HepG2 (cell line): ENCODE measurements at regions not wholly inside any gene's neighbourhood (a gene's known extent, or its start where the extent isn't known, plus 50 kb on each side); places are given as distances from the start of the nearest gene placed in this dataset.
A peak's percentile ranks its signal among the peaks of the same experiment; 100 is the strongest.

Experiments used
- ATF2 ChIP-seq: sonication (generic); formaldehyde crosslinking; IDR thresholded peaks from 2 replicates; pipeline ENCODE4 v1.4.0; 2020; ENCODE audit warnings: missing genetic modification reagents
- CREM ChIP-seq, 2 experiments: sonication (generic) in 1 of 2; formaldehyde crosslinking in 1 of 2; IDR thresholded peaks; 2 replicates each; pipeline versions ENCODE4 v1.4.0 to v1.6.1; 2016 to 2020; ENCODE audit warnings: antibody characterized with exemption in 1 of 2, mild to moderate bottlenecking in 1 of 2, missing genetic modification reagents in 1 of 2
- DBP ChIP-seq: sonication (generic); formaldehyde crosslinking; IDR thresholded peaks from 2 replicates; pipeline ENCODE4 v1.4.0; 2020; ENCODE audit warnings: missing genetic modification reagents; ENCODE audit errors: not compliant biosample characterization
- FOXO1 ChIP-seq: sonication (generic); formaldehyde crosslinking; IDR thresholded peaks from 2 replicates; pipeline ENCODE4 v1.4.0; 2020; ENCODE audit warnings: missing genetic modification reagents
- FOXP1 ChIP-seq, 2 experiments: fragments of 450-650 bp in 1 of 2; IDR thresholded peaks; 2 replicates each; pipeline ENCODE4 v1.6.1; 2017 to 2018; ENCODE audit warnings: antibody characterized with exemption in 1 of 2
- FOXP4 ChIP-seq: sonication (generic); formaldehyde crosslinking; IDR thresholded peaks from 2 replicates; pipeline ENCODE4 v1.4.0; 2020; ENCODE audit warnings: missing genetic modification reagents
- HDAC2 ChIP-seq: sonication (generic); formaldehyde crosslinking; IDR thresholded peaks from 2 replicates; pipeline ENCODE4 v1.4.0; 2020; ENCODE audit warnings: missing genetic modification reagents
- ISX ChIP-seq: sonication (generic); formaldehyde crosslinking; conservative IDR thresholded peaks from 2 replicates; pipeline ENCODE4 v1.5.0; 2020; ENCODE audit warnings: missing genetic modification reagents
- KAT2B ChIP-seq: fragments of 150-350 bp; IDR thresholded peaks from 2 replicates; pipeline ENCODE4 v1.6.1; 2014; ENCODE audit warnings: low read depth, low read length, borderline replicate concordance
- MYNN ChIP-seq: sonication (generic); formaldehyde crosslinking; IDR thresholded peaks from 2 replicates; pipeline ENCODE4 v1.4.0; 2020; ENCODE audit warnings: mild to moderate bottlenecking, low read depth, missing genetic modification reagents
- NCOA1 ChIP-seq: sonication (generic); formaldehyde crosslinking; IDR thresholded peaks from 2 replicates; pipeline ENCODE4 v1.9.0; 2021; ENCODE audit warnings: missing genetic modification reagents
- NONO ChIP-seq, 2 experiments: fragments of 450-650 bp in 1 of 2; sonication (generic) in 1 of 2; formaldehyde crosslinking in 1 of 2; IDR thresholded peaks in 1 of 2; conservative IDR thresholded peaks in 1 of 2; 2 replicates each; pipeline versions ENCODE4 v1.6.1 to v1.8.0; 2017 to 2022; ENCODE audit warnings: mild to moderate bottlenecking in 1 of 2, missing genetic modification reagents in 1 of 2, moderate library complexity in 1 of 2
- PAXIP1 ChIP-seq: sonication (generic); formaldehyde crosslinking; conservative IDR thresholded peaks from 2 replicates; pipeline ENCODE4 v1.4.0; 2020; ENCODE audit warnings: mild to moderate bottlenecking, missing genetic modification reagents, moderate library complexity
- PHF20 ChIP-seq: sonication (generic); formaldehyde crosslinking; IDR thresholded peaks from 2 replicates; pipeline ENCODE4 v1.5.0; 2020; ENCODE audit warnings: mild to moderate bottlenecking, missing genetic modification reagents
- RARA ChIP-seq: IDR thresholded peaks from 2 replicates; pipeline ENCODE4 v1.6.1; 2016; ENCODE audit warnings: missing genetic modification reagents, missing compliant biosample characterization
- RFXAP ChIP-seq: sonication (generic); formaldehyde crosslinking; IDR thresholded peaks from 2 replicates; pipeline ENCODE4 v1.4.0; 2020; ENCODE audit warnings: missing genetic modification reagents, borderline replicate concordance
- SRSF1 ChIP-seq: fragments of 200-400 bp; formaldehyde crosslinking; optimal IDR thresholded peaks from 2 replicates; pipeline ENCODE3; 2017; ENCODE audit warnings: mild to moderate bottlenecking, low read depth, low read length, moderate library complexity
- ZNF12 ChIP-seq: sonication (generic); formaldehyde crosslinking; IDR thresholded peaks from 2 replicates; pipeline ENCODE4 v1.5.0; 2020; ENCODE audit warnings: missing genetic modification reagents
- ZNF430 ChIP-seq: sonication (generic); formaldehyde crosslinking; IDR thresholded peaks from 2 replicates; pipeline ENCODE4 v1.9.0; 2021; ENCODE audit warnings: mild to moderate bottlenecking, missing genetic modification reagents
- ZNF431 ChIP-seq: sonication (generic); formaldehyde crosslinking; IDR thresholded peaks from 2 replicates; pipeline ENCODE4 v1.9.0; 2022; ENCODE audit warnings: missing genetic modification reagents, low read depth, mild to moderate bottlenecking, borderline replicate concordance
- ZNF746 ChIP-seq: sonication (generic); formaldehyde crosslinking; IDR thresholded peaks from 2 replicates; pipeline ENCODE4 v1.8.0; 2022; ENCODE audit warnings: mild to moderate bottlenecking, missing genetic modification reagents
- ZNF75D ChIP-seq: sonication (generic); formaldehyde crosslinking; IDR thresholded peaks from 2 replicates; pipeline ENCODE4 v1.8.1; 2023; ENCODE audit warnings: missing genetic modification reagents, mild to moderate bottlenecking, borderline replicate concordance

- TF ChIP-seq ZNF12 (CRISPR knock-in tag) (no peak), ATF2 (CRISPR knock-in tag) (no peak), ZNF431 (CRISPR knock-in tag) (peak; percentile 57; the same call in 1 of the 2 replicates), HDAC2 (CRISPR knock-in tag) (peak; percentile 87; the same call in 1 of the 2 replicates), FOXP1 (IDR thresholded peaks at IDR 0.05) (no peak), FOXP1 (CRISPR knock-in tag; IDR thresholded peaks at IDR 0.05) (peak; percentile 64), ZNF746 (peak; percentile 89), SRSF1 (peak; percentile 47), PHF20 (CRISPR knock-in tag) (no peak), KAT2B (no peak), ISX (CRISPR knock-in tag) (no peak), RARA (CRISPR knock-in tag) (peak; percentile 79), ZNF430 (CRISPR knock-in tag) (peak; percentile 57; the same call in 1 of the 2 replicates), DBP (CRISPR knock-in tag) (no peak), ZNF75D (CRISPR knock-in tag) (no peak), FOXP4 (peak; percentile 71; the same call in 1 of the 2 replicates), FOXO1 (CRISPR knock-in tag) (peak; percentile 22), MYNN (CRISPR knock-in tag) (no peak), NCOA1 (CRISPR knock-in tag) (0 out of 2 replicates have a peak, but pooled peaks have one; percentile 19), CREM (IDR thresholded peaks at IDR 0.05) (peak; percentile 46; the same call in 1 of the 2 replicates), CREM (CRISPR knock-in tag; IDR thresholded peaks at IDR 0.05) (no peak), RFXAP (CRISPR knock-in tag) (no peak), NONO (IDR thresholded peaks at IDR 0.05) (no peak), NONO (CRISPR knock-in tag; conservative IDR thresholded peaks at IDR 0.05) (0 out of 2 replicates have a peak, but pooled peaks have one; percentile 42), PAXIP1 (CRISPR knock-in tag) (peak; percentile 94)
Observed at GRCh38 chr9:129414377-129414992, 206.4 kb downstream of the C9orf50 start (continued).
